DOHH2 (cell line): ENCODE measurements at regions not wholly inside any gene's neighbourhood (a gene's known extent, or its start where the extent isn't known, plus 50 kb on each side); places are given as distances from the start of the nearest gene placed in this dataset.

Experiments
- EZH2phosphoT487 ChIP-seq: fragments of 200-600 bp; sonication (generic); IDR thresholded peaks from 2 replicates; pipeline ENCODE4 v1.6.1; 2017; ENCODE audit warnings: borderline replicate concordance, mild to moderate bottlenecking, antibody characterized with exemption, low read length, moderate library complexity, mixed read lengths
- TF ChIP-seq, protein P1 (sequence below): fragments of 200-600 bp; sonication (generic); IDR thresholded peaks from one replicate; pipeline ENCODE4 v1.5.1; 2014; ENCODE audit warnings: antibody characterized with exemption, mild to moderate bottlenecking, low read depth, low read length; ENCODE audit not compliant: poor library complexity, severe bottlenecking

DNA sequence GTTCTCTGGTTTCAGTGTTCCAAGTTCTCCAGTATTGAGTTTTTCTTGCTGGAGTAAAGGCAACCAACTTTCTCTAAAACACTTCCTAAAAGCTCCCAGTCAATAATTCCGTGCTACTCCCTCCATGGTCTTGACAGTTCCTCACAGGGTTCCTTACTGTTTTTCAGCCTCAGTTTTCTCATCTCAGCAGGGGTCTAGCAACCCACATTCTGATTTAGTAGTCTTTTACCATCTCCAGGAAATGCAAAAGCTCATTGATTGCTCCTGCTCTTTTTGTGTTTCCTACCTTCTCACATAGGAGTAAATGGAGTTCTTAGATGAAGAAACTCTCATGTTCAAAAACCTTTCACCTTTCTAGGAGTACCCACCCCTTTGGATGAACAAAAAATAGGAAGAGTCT, 978.8 kb upstream of the POU3F3 start:
- TF ChIP-seq, protein P1, sequence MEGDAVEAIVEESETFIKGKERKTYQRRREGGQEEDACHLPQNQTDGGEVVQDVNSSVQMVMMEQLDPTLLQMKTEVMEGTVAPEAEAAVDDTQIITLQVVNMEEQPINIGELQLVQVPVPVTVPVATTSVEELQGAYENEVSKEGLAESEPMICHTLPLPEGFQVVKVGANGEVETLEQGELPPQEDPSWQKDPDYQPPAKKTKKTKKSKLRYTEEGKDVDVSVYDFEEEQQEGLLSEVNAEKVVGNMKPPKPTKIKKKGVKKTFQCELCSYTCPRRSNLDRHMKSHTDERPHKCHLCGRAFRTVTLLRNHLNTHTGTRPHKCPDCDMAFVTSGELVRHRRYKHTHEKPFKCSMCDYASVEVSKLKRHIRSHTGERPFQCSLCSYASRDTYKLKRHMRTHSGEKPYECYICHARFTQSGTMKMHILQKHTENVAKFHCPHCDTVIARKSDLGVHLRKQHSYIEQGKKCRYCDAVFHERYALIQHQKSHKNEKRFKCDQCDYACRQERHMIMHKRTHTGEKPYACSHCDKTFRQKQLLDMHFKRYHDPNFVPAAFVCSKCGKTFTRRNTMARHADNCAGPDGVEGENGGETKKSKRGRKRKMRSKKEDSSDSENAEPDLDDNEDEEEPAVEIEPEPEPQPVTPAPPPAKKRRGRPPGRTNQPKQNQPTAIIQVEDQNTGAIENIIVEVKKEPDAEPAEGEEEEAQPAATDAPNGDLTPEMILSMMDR = no peak
- TF ChIP-seq EZH2phosphoT487 = no peak
